ENCODE measurements at regions not wholly inside any gene's neighbourhood (a gene's known extent, or its start where the extent isn't known, plus 50 kb on each side); places are given as distances from the start of the nearest gene placed in this dataset.

DNA sequence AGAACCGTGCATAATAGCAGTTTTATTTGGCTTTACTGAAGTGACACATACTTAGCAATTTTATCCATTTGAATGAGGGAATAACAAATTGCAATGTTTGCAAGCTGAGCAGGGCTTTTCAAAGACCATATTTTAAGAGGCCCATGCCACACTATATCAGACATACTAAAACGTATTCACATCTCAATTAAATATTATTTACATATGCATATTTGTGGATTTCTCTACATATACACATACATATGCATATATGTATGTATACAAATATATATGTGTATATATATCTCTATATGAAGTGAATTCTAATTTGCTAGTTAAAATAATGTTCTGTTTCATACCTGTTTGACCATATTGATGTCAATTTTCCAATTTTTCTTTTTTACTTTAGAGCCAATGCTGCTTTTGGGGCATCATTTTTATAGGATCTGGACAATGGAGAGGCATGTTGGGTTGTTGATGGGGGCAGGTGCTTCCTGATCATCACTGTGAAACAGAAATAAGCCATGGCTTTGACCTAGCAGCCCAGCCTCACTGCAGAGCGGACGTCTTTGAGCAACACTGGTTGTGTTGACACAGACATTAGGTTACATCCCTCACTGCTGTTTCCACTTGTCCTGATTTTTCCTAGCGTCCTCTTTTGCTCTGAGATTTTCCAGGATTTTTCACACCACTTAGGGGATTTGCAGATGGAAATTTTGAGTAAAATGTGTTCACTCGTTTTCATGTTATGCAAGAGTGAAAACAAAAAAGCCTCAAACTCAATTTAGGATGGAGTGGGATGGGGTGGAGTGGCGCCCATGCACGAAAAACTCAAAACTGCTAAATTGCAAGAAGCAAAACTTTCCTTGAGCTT is 56.9 kb downstream of the RDH14 start:
- Mint-ChIP-seq H3K27ac (no peak overlapping the region), H3K36me3 (ENCODE audit: low read depth) (no peaks in the 10 kb centered on the region), H3K27me3 (peaks cover 5% of the 10 kb centered on the region), H3K4me1 (no peaks in the 10 kb centered on the region), H3K4me3 (no peak overlapping the region), H3K9me3 (no peaks in the 10 kb centered on the region)
- no peak for DNase-seq
- ChIA-PET POLR2A (no interaction called here), CTCF (no interaction called here)

DNA sequence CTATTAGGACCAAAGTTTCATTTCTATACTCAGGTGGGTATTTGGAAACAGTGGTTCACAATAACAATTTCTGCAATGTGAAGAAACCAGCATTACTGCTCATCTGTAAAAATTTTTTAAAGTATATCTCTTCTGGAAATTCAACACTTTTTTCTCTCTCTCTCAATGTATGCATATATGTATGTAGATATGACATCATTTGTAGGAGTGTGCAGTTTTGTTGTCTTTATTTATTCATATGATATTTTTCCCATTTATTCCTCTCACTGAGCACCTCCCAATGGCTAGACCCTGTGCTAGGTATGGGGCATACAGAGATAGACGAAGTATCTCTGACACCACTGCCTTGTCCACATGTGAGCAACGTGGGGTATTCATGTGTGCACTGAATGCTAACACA is 58.3 kb downstream of the RDH14 start:
- Mint-ChIP-seq H3K9me3 (no peaks in the 10 kb centered on the region), H3K27me3 (peaks cover 2% of the 10 kb centered on the region), H3K36me3 (ENCODE audit: low read depth) (no peaks in the 10 kb centered on the region), H3K4me3 (no peak overlapping the region), H3K27ac (no peak overlapping the region), H3K4me1 (no peaks in the 10 kb centered on the region)
- ChIA-PET CTCF (no interaction called here), POLR2A (no interaction called here)
- DNase-seq, result no peak

DNA sequence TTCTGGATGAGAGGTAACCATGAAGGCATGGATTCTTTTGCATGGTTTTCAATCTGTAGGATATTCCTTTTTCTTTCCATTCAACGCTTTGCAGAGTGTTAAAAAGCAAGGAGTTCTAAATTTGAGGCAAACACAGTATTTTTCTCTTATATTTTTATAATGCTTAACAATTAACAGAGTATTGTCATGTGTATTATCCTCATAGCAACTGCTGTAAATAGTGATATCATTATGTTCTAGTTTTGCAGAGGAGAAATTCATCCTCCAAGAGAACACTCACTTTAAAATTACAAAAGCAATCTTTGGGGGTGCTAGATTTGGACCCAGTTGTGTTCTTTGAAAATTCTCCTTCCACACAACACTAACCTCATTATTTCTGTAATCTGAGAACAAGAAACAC is 58.7 kb downstream of the RDH14 start:
- POLR2A ChIA-PET, result no interaction called here
- CTCF ChIA-PET, result no interaction called here
- H3K4me3 Mint-ChIP-seq, result no peak overlapping the region
- DNase-seq, result no peak
- no peaks in the 10 kb centered on the region for H3K4me1 Mint-ChIP-seq
- peaks cover 5% of the 10 kb centered on the region for H3K27me3 Mint-ChIP-seq
- no peaks in the 10 kb centered on the region for H3K9me3 Mint-ChIP-seq
- no peak overlapping the region for H3K27ac Mint-ChIP-seq
- H3K36me3 Mint-ChIP-seq (ENCODE audit: low read depth), result no peaks in the 10 kb centered on the region

DNA sequence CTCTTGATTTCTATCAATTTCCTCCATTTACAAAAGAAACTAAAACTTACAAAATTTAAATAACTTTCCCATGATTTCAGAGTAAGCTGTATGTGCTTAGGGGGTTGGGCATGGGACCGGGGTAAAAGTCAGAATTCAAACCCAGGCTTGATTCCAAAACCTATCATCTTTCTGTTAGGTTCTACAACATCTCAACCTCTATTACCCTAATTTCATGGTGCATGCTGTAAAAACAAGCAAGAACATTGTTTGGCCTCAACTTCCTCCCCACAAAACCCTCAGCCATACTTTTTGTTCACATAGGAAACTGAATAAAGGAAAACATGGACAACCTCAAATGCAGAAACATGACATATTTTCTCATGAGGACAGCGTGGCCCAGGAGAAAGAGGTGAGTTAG is 59.3 kb downstream of the RDH14 start:
- no peaks in the 10 kb centered on the region for H3K9me3 Mint-ChIP-seq
- CTCF ChIA-PET, result no interaction called here

DNA sequence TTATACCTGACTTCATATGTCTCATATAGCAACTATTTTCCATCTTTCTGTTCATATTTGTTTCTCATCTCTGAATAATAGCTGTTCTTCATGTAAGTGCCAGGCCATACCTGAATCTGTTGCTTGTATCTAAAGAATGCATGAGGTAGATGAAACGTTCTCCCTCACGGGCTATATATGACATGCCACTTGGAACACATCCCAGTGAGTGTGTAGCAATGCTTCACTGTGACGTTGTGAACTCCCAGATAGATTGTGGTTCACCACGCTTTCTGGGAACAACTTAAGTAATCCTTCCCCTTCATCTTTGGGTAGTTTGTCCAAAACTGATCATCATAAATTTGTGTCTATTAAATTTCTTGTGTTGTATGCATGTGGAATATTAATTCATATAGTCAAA is 60.1 kb downstream of the RDH14 start:
- ChIA-PET CTCF (no interaction called here), POLR2A (no interaction called here)
- H3K36me3 Mint-ChIP-seq (ENCODE audit: low read depth), result no peaks in the 10 kb centered on the region

More for the DNA sequence above, 59.3 kb downstream of the RDH14 start:
- H3K27ac Mint-ChIP-seq, result no peak overlapping the region
- no peak for DNase-seq
- H3K36me3 Mint-ChIP-seq (ENCODE audit: low read depth), result no peaks in the 10 kb centered on the region
- POLR2A ChIA-PET, result no interaction called here
- no peaks in the 10 kb centered on the region for H3K4me1 Mint-ChIP-seq
- H3K27me3 Mint-ChIP-seq, result peaks cover 5% of the 10 kb centered on the region
- no peak overlapping the region for H3K4me3 Mint-ChIP-seq

DNA sequence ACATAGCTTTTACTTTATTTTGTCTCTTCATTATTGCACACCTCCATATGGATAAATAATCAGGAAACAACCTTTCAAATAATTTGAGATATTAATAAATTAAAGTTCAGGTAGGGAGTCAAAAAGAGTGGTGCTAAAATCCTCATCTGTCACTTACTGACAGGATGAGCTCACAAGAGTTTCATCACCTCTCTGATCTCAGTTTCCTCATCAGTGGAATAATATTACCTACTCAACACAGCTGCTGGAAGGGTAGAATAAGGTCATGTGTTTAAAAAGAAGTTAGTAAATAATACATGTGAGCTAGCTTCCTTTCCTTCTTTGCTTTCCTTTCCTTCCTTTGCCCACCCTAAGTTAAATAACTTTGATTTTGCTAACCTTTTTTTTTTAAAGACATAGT is 61.9 kb downstream of the RDH14 start:
- H3K4me1 Mint-ChIP-seq, result no peaks in the 10 kb centered on the region
- no peak overlapping the region for H3K4me3 Mint-ChIP-seq
- H3K36me3 Mint-ChIP-seq (ENCODE audit: low read depth), result no peaks in the 10 kb centered on the region
- H3K27me3 Mint-ChIP-seq, result peaks cover 13% of the 10 kb centered on the region
- CTCF ChIA-PET, result interaction anchor here (1.7 kb wide), 1 partner anchor 9 kb away, joined by 5 read pairs; no protein-coding TSS in a partner anchor
- no peak overlapping the region for H3K27ac Mint-ChIP-seq
- no peak for DNase-seq
- no peaks in the 10 kb centered on the region for H3K9me3 Mint-ChIP-seq
- POLR2A ChIA-PET, result no interaction called here

More for the DNA sequence above, 60.1 kb downstream of the RDH14 start:
- Mint-ChIP-seq H3K9me3 (no peaks in the 10 kb centered on the region), H3K4me1 (no peaks in the 10 kb centered on the region), H3K4me3 (no peak overlapping the region), H3K27me3 (peaks cover 7% of the 10 kb centered on the region), H3K27ac (no peak overlapping the region)
- DNase-seq, result no peak

DNA sequence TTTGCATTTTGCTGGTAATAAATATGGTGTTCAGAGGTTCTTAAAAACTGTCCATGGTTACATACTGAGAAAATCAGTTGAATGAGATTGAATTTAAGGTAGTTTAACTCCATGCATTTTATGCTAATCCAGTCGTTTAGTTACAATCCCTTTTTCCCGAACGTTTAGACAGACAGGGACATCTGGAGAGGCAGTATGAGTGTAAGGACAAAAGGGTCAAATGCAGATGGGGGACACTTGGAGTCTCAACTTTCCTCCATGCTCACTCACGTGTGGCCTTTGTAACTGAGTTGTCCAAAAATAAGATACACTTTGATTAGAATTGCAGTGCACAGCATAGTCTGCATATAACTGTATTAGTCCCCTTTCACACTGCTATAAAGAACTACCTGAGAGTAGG is 63.9 kb downstream of the RDH14 start:
- Mint-ChIP-seq H3K36me3 (ENCODE audit: low read depth) (no peaks in the 10 kb centered on the region), H3K27ac (no peak overlapping the region), H3K4me3 (no peak overlapping the region), H3K9me3 (no peaks in the 10 kb centered on the region), H3K27me3 (peaks cover 21% of the 10 kb centered on the region), H3K4me1 (no peaks in the 10 kb centered on the region)
- ChIA-PET POLR2A (no interaction called here), CTCF (no interaction called here)
- no peak for DNase-seq

DNA sequence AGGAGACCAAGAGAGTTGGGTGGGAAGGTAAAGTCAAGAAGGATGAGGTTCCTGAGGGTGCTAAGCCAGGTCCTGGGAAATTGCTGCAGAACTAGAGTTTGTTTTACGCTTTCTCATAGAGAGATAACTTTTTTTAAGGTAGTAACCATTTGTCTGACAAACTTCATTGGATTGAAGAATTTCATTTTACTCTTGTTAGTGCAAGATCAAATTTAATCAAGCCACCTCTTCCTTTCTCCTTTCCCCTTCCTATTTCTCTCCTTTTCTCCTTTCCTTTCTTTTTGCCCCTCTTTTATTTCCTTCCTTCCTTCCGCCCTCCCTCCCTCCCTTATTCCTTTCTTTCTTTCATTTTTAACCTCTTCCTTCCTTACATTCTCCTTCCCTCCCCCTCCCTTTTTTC is 65.4 kb downstream of the RDH14 start:
- no peak overlapping the region for H3K4me3 Mint-ChIP-seq
- CTCF ChIA-PET, result no interaction called here
- DNase-seq, result no peak
- no peaks in the 10 kb centered on the region for H3K36me3 Mint-ChIP-seq (ENCODE audit: low read depth)
- POLR2A ChIA-PET, result no interaction called here
- H3K27me3 Mint-ChIP-seq, result peaks cover 22% of the 10 kb centered on the region
- H3K9me3 Mint-ChIP-seq, result no peaks in the 10 kb centered on the region
- H3K27ac Mint-ChIP-seq, result no peak overlapping the region
- no peaks in the 10 kb centered on the region for H3K4me1 Mint-ChIP-seq

DNA sequence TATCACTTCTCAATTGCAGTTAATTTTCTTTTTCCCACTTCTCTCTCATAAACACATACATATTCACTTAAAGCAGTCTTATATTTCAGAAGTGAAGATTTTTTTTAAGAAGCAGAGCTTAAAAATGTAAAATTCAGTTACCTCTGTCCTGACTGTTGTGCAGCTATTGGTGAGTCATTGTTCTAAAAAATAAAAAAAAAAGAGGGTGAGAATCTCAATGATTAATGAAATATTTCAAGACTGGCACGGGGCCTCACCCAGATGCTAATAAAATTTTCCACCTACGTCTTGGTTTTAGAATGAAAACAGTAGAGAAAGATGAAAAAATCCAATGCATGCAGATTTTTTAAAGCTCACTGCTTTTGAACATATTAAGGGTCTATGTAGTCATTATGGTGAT is 67.7 kb downstream of the RDH14 start:
- ChIA-PET CTCF (no interaction called here), POLR2A (no interaction called here)
- no peak overlapping the region for H3K4me3 Mint-ChIP-seq
- DNase-seq, result no peak
- no peaks in the 10 kb centered on the region for H3K9me3 Mint-ChIP-seq
- no peaks in the 10 kb centered on the region for H3K4me1 Mint-ChIP-seq
- no peak overlapping the region for H3K27ac Mint-ChIP-seq
- H3K36me3 Mint-ChIP-seq (ENCODE audit: low read depth), result no peaks in the 10 kb centered on the region
- H3K27me3 Mint-ChIP-seq, result peaks cover 19% of the 10 kb centered on the region

DNA sequence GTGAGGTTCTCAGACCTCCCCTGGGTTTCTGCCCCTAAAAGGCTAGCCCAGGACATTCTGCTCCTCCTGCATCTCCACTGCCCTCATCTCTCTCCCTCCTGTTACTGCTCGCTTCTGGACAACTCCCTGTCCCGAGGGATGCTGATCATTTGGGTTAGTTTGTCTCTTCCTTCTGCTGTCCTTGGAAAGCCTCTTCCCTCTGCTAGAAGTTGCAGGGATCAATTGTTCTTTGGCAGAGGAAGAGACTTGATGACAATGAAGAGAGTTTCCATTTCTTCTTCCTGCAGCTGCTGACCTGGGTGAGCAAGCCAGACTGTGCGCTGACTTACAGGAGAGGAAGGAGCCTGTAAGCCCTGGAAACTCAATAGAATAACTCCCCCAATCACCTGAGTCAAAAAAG is 68.9 kb downstream of the RDH14 start:
- Mint-ChIP-seq H3K27me3 (peaks cover 16% of the 10 kb centered on the region), H3K27ac (no peak overlapping the region), H3K36me3 (ENCODE audit: low read depth) (no peaks in the 10 kb centered on the region), H3K4me1 (no peaks in the 10 kb centered on the region), H3K4me3 (no peak overlapping the region), H3K9me3 (no peaks in the 10 kb centered on the region)
- no peak for DNase-seq
- ChIA-PET CTCF (no interaction called here), POLR2A (no interaction called here)

DNA sequence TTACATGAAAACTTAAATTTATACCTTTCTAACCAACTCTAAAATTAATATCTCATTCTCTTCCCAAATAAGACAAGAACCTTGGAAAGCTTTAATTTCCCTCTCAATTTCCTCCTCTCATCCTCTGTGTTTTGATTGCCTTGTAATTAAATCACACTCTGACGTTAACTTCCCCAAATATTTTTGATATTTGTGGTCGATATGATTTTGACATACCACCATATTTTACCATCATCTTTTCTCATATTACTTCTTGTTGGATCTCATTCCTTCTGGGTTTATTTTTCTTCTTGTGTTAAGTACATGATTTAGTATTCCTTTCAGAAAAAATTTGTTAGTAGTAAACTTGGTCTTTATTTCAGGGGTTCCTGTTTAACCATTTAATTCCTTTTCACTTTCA is 69.6 kb downstream of the RDH14 start:
- H3K27me3 Mint-ChIP-seq, result peaks cover 16% of the 10 kb centered on the region
- H3K4me1 Mint-ChIP-seq, result no peaks in the 10 kb centered on the region
- no peak overlapping the region for H3K27ac Mint-ChIP-seq
- no peaks in the 10 kb centered on the region for H3K36me3 Mint-ChIP-seq (ENCODE audit: low read depth)
- no peak for DNase-seq
- CTCF ChIA-PET, result no interaction called here
- POLR2A ChIA-PET, result no interaction called here
- H3K4me3 Mint-ChIP-seq, result no peak overlapping the region
- H3K9me3 Mint-ChIP-seq, result no peaks in the 10 kb centered on the region

DNA sequence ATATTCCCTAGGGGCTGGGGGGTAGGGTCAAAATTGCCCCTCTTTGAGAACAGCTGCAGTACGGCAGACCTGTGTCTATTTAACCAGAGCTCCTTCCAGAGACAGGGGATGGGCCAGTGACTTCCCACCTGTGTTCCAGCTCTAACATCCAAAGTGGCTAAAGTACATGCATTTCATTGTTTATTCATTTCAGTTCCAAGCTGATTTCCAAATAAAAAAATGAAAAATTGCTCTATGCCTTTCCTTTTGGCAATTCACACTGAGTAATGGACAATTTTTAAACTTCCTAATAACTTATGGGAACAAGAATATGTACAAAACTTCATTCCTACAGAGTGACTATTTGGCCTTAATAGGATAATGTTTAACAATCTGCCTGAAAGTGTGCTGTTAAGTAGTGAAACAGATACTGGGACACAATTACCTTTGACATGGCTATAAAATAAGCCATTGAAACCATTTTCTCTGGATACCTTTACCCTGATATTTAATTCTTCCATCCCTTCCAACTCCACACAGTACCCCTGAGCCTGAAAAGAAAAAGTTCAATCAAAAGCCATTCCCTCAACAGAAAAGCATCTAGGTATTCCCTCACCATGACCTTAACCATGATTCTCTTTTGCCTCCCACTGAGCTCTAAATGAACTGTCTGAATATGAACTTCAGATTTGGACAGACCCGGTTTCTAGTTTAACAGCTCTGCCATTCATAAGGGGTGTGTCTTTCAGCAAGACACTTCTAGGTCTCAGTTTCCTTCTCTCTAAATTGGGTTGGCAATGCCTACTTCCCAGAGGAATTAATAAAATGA is 73.1 kb downstream of the RDH14 start:
- Mint-ChIP-seq H3K27ac (no peak overlapping the region), H3K36me3 (ENCODE audit: low read depth) (no peaks in the 10 kb centered on the region), H3K9me3 (no peaks in the 10 kb centered on the region), H3K27me3 (peaks cover 5% of the 10 kb centered on the region), H3K4me3 (no peak overlapping the region), H3K4me1 (no peaks in the 10 kb centered on the region)
- POLR2A ChIA-PET, result no interaction called here
- CTCF ChIA-PET, result no interaction called here
- DNase-seq, result no peak

DNA sequence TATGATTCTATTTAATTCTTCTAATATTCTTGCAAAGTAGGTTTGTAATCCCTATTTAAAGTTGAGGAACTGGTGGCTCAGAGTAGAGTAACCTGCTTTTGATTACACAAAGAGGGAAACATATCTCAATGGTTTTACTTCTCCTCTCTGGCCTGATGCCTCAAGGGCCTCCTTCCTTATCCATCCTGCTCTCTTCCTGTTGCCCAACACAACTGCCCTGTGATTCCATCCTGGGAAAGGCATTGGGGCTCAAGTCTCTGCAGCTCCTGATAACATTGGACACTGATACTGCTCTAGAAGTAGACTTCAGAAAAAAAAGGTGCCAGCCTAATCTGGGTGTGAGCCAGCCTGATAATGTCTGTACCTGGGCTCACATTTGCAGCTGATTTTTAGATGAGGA is 75.8 kb downstream of the RDH14 start:
- H3K27me3 Mint-ChIP-seq, result no peaks in the 10 kb centered on the region
- H3K9me3 Mint-ChIP-seq, result no peaks in the 10 kb centered on the region
- CTCF ChIA-PET, result no interaction called here
- no peak overlapping the region for H3K4me3 Mint-ChIP-seq
- H3K27ac Mint-ChIP-seq, result no peak overlapping the region
- no peak for DNase-seq
- no peaks in the 10 kb centered on the region for H3K36me3 Mint-ChIP-seq (ENCODE audit: low read depth)
- POLR2A ChIA-PET, result no interaction called here
- no peaks in the 10 kb centered on the region for H3K4me1 Mint-ChIP-seq

DNA sequence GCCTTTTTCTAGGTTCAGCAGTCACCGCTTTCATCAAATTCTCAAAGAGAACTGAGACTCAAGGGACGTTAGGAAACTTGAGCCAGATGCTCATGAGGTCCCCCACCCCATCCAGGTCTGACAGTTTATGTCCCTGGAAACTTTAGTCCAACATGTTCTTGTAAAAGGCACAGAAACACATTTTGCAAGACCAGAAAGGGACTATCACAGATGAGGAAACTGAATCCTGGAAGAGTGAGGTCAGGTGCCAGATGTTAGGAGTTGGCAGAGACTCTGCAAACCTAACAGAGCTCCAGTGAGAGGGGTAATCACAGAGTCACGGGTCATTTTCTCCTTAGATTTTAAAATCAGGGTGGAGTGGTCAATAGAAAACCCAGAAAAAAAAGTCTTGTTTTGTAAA is 76.6 kb downstream of the RDH14 start:
- POLR2A ChIA-PET, result no interaction called here
- no peaks in the 10 kb centered on the region for H3K4me1 Mint-ChIP-seq
- H3K36me3 Mint-ChIP-seq (ENCODE audit: low read depth), result no peaks in the 10 kb centered on the region
- no peaks in the 10 kb centered on the region for H3K27me3 Mint-ChIP-seq
- CTCF ChIA-PET, result no interaction called here
- no peak for DNase-seq
- no peak overlapping the region for H3K27ac Mint-ChIP-seq
- no peaks in the 10 kb centered on the region for H3K9me3 Mint-ChIP-seq
- H3K4me3 Mint-ChIP-seq, result no peak overlapping the region
